ENCODE measurements at regions not wholly inside any gene's neighbourhood (a gene's known extent, or its start where the extent isn't known, plus 50 kb on each side); places are given as distances from the start of the nearest gene placed in this dataset.

DNA sequence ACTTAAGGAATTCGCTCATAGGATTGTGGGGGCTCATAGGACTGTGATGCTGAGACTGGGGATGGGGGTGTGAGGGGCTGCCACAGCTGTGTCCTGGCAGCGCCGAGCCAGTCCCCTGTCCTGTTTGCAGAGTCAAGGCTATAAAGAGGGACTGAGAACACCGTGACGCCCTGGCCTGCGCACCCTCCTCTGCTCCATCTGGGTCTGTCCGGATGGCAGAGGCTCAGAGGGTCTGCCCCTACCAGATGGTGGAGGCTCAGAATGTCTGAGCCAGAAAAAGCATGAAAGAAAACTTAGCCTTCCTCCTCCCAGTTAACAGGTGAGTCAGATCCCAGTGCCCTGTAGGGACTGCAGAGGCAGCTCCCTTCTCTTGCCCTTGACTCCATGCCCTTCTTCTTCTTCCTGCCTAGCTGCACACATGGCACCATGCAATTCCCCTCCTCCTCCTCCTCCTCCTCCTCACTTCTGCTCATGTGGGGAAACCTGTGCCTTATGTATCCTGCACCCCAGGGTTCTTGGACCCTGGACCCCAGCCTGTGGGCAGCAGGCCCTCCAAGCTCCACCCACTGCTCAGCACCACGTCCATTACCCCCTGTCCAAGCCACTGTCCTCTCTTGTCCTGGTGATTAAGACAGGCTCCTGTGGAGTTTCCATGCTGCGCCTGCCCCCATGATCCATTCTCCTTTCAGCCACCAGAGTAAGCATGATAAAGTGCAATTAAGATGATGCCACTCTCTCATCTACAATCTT, 410.0 kb upstream of the SULF2 start:
- no peak for DNase-seq

DNA sequence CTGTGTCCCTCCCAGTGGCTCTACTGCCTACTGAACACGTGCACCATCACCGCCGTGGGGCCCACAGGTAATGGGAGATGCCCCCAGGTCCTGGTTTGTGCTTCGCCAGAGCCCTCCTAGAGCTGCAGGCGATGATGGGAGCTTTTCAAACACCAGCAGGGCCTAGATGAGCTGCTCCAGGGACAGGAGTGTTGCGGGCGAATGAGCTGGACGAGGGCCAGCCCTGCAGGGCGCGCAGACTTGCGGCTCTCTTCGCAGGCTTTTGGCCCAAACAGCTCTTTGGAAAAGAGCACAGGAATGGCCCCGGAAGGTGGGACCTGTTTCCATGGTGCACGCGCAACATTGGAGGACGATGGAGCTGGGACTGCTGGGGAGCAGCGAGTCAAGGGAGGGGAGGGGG, 409.3 kb upstream of the SULF2 start:
- DNase-seq: no peak

DNA sequence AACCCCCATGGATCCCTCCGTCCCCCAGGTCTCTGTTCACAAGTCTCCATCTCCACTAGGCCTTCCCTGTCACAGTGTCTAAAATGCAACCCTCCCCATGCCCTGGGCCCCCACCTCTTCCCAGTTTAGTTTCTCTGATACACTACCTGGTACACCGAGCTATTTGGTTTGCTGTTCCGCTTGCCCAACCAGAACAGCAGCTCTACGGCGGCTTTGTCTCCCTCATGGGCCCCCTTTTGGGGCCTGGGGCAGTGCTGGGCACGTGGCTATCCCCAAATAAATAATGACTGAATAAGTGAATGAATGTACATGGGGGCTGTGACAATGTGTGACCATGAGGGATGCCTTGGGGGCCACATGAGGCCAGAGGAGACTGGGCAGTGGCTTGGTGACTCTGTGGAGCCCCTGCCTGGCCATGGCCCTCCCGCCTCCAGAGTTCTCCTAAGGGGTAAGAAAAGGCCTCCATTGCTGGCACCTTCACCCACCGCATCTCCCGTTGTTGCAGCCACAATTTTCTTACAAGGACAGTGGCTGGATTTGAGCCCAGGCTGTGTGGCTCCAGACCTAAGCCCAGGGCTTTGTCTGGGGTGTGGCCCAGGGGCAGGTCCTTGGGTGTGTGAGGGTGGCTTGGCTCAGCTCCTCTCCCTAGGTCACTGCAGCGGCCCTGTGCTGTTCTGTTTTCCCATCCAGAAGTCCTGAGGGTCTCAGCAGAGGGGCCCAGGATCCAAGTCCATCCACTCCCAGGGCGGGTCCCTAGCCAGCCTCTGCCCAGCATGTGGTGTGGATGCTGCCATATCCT, 408.5 kb upstream of the SULF2 start:
- DNase-seq: no peak

DNA sequence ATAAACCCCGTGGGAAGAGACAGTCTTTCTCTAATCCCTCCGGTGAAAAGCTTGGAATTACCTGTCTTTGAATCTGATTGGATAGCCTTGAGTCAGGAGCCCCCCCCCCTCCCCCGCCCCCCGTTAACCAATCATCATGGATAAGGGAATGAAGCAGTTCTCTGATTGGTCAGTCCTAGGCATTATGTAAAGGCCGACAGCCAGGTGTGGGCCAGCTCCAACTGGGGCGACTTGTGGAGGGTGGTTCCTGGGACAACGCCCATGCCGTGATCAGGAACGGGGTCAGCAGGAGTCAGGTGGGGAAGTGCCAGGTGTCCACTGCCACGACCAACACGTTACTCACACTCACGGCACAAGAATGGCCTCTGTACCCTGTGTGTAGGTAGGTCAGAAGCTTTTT, 406.8 kb upstream of the SULF2 start:
- no peak for DNase-seq

DNA sequence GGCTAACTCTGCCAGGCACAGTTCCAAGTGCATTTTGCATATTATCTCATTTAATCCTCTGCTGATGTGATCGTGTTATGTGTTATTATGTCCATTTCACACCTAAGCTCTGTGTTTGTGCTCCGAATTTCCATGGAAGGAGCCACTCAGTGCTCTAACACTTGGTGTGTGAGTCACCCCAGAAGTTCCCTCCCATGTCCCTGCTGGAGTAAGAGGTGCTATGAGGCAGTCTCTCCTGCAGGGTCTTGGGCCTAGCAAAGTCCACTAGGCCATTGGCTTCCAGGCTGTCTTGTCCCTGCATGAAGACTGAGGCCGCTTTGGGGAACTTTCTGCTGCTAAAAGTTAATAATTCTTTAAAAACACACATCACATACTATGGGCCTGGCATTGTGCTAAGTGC, 405.9 kb upstream of the SULF2 start:
- no peak for DNase-seq

DNA sequence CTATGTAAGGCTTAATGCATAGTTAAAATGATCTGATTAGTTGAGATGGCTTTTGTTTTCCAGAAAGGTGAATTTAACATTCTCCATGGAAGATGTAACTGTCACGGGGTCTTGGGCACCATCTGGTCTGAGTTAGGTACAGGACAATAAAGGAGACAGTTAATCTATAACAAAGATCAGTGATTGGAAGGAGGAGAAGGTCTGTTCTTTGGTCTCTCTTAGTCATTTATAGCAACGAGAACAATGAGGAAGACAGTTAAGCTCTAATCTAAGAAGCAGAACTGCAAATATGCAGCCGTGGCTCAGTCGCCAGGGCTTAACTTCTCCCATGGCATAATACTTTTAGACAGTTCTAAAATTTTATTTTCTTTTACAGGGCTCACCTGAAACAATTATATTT, 405.5 kb upstream of the SULF2 start:
- DNase-seq: no peak

DNA sequence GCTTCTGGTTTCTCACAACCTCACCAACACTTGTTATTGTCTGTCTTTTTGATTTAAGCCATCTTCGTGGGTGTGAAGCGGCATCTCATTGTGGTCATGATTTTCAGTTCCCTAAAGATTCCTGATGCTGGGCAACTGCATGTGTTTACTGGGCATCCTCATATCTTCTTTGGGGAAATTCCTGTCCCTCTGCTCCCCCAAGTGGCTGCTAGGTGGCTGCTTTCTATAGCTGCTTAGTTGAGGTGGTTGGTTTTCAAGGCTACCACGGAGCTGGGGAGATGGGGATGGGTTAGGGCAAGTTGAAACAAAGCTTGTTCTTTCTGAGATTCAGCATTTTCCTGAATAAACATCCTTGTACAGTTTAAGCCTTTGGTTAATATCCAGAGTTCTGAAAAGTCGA, 403.9 kb upstream of the SULF2 start:
- no peak for DNase-seq

DNA sequence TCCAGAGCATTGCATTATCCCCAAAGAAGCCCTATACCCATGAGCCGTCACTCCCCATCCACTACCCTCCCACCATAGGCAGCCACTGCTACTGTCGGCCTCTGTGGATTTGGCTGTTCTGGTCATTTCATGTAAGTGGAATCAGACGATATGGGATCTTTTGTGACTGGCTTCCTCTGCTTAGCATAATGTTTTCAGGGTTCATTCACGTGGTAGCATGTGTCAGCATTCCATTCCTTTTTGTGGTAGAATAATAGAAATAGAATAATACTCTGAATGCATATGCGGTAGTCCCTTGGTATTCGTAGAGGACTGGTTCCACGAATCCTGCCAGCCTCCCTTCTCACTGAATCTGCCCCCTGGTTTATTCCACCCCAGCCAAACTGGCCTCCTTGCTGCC, 402.6 kb upstream of the SULF2 start:
- DNase-seq: no peak

DNA sequence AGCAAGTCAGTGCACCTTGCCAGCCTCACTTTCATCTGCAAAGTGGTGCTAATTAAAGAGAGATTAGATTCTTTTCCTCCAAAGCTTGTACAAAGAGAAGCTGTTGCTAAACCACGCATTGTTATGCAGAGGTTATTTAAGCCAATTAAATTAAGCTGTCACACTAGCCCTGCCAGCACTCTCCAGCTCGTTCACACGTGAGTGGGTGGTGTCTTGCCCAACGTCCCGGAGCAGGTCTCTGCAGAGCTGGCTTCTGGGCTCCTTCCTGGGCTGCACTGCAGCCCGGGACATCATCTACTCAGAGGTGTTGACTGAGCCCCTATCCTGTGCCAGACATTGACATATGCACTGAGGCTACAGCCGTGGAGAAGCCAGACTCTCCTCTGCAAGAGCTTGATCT, 401.6 kb upstream of the SULF2 start:
- no peak for DNase-seq

DNA sequence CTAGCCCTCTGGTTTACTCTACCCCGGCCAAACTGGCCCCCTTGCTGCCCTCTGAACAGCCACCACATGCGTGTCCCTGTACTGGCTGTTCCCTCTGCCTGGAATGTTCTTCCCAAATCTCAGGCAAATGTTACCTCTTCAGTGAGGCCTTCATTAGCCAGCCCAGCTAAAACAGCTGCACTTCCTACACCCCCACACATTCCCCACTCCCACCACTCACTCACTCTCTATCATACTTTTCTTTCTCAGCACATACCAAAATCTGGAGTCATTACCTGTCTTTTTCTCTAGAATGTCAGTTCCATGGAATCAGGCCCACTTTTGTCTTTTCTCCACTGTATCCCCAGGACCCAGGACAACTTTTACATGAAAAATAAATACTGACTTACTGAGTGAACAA, 401.2 kb upstream of the SULF2 start:
- no peak for DNase-seq

DNA sequence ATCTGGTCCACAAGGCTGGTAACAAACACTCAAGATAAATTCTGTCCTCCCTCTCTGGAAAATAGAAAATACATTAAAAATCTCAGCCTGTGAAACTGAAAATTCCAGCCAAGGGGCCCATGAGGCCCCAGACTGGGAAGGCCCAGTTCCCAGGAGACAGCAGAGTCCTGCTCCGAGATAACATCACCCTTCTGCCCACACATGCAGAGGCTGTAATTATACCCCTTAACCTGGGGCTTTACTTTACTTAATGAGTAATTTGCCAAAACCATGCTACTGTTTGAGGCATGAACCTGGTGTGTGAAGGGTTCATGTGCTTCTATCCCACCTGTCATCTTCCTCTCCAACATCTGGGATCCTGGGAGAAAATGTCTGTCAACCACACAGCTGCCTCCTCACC, 398.9 kb upstream of the SULF2 start:
- DNase-seq: no peak

DNA sequence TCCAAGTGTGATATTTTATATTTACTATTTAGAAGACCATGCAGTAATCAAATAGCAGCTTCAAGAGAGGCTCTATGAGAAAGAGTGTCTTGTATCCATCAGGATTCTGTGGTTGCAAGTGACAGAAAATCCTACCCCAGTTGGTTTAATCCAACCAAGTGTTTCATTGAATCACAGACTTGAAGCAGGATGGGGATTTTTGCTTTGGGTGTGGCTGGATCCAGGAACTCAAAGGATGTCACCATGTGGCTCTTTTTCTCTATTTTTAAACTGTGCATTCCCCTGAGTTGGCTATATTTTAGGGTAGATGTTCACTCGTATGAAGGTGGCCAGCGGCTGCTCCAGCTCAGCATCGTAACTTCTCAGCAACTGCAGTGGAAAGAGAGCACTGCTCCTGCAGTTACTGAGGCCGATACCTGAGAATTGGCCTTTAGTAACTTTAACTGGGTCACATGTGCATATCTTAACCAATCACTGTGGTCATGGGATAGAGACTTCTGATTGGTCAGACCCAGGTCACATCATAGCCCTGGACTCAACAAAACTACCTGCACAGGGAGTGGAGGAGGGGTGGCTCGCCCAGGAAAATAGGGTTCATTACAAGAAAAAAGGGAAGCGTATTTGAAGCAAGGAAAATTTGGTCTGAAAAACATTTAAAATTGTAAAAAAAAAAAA, 396.1 kb upstream of the SULF2 start:
- DNase-seq: no peak

DNA sequence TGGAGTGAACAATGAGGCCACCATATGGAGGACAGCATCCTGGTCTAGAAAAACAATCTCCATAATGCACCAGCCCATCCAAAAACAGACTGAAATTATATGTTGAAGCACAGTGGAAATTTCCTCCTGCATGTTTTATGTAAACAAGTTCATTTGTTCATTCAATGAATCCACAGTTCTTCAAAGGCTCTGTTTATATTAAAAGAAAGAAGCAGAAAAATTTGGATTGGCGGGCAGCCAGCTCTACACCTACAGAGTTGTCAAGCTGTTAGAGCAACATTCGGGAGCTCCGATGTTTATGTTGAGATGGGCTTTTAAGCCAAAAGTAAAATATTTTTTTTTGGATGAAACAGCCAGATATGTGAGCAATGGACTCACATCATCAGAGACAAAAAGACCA, 395.3 kb upstream of the SULF2 start:
- DNase-seq: no peak

DNA sequence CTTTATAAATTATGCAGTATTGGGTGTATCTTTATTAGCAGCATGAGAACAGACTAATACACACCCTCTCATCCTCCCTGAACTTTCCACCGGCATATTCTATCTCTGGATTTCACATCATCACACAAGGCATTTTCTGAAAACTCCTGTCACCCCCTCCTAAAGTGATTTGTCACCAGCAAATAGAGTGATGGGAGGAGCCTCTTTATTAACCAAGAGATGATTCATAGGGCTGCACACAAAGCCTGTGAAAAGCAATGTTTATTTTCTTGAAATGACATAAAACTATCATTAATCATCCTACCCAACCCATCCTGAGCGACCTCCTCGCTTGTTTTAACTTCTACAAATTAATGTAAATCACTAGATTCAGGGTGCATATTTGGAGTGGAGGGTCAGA, 394.7 kb upstream of the SULF2 start:
- no peak for DNase-seq

DNA sequence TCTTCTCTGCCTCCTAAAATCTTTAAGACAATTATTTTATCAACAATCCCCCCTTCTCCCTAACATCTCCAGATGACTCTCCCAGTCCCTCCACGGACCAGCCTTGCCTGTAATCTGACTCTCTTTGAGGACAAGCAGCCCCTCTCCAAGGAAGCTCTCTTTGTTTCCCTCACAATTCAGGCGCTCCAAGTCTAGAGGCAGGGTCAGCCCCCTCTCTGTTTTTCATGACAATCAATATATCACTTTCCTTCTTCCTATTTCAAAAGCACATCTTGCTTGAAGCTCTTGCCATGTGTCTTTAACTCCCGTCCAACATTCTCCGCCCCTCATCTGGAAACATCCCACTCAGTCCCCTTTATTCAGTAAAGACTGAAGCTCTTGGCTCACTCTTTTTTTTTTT, 393.4 kb upstream of the SULF2 start:
- DNase-seq: no peak

DNA sequence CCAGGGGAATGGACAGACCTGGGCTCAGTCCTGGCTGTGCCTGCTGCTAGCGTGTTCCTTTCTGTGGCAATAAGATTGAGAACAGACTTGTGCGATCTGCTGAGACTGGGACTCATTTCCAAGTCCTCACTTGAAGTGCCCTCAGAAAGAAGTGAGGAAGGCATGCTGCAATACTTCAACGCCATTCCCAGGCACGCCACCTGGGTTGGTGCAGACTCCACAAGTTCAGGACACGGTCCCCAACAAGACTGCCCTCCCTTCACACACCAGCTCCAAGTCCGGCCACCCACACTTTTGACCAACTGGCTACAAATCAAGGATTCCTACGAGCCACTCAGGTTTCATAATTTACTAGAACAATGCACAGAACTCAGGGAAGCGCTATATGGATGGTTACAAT, 391.8 kb upstream of the SULF2 start:
- no peak for DNase-seq

DNA sequence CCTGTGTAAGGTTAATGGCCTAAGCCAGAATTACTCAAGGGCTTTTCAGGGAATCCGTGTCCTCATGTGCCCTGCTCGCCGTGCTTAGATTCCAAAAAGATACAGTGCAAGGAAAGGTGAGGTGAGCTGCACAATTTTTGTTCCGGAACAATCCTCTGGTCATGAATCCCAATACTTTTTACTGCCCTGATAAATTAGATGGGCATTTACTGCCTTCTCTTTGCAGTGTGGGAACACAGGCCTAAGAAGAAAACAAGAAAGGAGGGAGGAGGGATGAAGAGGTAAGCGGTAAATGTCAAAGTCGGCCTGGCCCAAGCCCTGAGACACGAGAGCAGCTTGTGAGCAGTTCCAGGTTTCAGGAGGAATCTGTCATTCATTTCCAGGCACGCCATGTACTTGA, 390.9 kb upstream of the SULF2 start:
- DNase-seq: no peak

DNA sequence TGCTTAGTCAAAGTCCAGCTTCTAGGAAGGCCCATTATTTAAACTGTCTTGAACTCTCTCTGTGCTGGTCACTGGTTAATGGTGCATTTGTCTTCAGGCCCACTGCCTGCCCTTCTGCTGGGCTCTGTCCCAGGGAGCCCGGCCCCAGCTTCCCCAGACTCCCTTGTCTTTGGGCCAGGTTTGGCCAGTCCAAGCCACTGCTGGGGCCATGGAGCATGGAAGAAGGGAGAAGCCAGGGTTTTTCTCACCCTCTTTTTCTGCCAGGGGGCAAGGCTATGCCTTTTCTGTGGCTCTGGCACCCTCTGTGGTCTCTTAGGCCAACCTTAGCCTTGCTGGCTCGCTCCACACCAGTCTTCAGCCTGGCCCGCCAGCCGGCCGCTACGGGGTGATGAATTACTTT, 390.0 kb upstream of the SULF2 start:
- no peak for DNase-seq

DNA sequence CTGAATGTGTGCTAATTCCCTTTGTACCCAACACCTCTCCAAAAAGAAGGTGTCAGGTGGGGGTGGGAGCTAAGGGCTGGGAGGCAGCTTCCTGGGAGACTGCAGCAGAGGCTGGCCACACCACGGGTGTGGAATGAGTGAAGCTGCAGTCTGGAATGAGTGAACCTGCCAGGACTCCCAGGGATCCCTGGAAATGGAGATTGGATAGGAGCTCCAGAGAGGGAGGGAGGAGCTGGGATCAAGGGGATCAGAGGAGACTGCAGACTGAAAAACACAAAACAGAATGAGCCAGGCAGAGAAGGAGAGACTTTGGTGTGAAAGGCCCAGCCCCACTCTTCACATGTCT, 387.0 kb upstream of the SULF2 start:
- DNase-seq: no peak

DNA sequence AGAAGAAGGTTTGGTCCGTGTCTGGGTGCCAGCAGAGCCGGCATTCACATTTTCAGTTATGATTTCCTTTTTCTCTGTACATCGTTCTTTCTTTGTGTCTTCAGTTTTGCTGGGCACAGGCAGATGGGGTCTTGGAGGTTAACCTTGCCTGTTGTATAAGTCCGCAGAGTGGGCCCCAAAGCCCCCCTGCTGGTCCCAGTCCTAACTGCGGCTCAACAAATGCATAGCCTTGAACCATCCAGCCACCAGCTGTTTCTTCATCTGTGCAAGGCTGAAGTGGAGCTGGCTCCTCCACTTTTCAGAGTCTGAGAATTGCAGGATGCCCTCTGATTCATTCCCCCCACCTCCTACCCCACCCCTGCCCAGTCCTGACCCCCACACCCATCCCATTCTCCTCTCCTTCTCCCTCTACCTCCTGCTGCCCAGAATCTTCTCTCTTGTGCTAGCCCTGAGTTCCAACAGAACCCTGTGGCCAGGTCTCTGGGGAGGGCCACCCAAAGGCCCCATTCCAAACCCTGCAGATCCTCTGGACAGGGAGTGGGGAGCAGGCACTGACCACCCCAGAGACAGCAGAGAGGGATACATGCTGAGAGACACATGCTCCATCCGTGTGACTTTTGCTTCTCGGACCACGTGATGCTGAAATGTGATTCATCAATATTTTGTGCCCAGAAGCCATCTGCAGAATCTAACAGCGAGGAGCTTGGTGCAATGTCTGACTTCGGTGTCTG, 386.5 kb upstream of the SULF2 start:
- no peak for DNase-seq

DNA sequence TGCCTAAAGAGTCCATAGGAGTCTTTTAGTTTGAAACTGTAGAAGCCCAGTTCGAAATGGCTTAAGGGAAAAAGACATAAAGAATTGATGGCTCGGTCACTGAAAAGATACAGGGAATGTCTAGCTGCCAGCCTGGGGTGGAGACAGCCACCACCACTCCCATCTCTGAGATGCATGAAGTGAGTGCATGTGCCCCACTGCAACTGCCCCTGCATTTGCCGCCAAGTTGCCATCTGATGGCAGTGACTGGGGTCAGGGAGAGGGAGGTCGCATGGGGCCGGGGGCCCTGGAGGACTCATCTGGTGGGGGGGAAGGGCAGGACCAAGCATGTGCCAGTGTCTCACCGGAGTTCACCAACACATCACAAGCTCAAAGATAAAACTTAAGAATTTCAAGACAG, 385.8 kb upstream of the SULF2 start:
- DNase-seq: no peak

DNA sequence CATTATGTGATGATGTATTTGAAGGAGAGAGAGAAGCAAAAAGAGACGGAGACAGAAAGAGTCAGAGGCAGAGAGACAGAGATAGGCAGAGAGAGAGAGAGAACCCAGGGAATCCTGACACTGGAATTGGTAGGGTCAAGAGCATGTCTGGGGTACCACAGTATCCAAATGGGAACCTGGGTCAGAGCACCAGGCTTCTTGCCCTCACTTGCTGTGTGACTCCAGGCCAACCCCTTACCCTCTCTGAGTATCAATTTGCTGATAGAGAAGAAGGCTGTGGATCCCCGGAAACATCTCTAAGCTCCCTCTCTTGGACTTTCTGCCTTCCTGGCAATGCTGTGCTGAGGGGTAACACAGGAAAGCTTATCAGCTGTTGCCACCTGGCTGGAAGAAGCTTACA, 385.3 kb upstream of the SULF2 start:
- no peak for DNase-seq

DNA sequence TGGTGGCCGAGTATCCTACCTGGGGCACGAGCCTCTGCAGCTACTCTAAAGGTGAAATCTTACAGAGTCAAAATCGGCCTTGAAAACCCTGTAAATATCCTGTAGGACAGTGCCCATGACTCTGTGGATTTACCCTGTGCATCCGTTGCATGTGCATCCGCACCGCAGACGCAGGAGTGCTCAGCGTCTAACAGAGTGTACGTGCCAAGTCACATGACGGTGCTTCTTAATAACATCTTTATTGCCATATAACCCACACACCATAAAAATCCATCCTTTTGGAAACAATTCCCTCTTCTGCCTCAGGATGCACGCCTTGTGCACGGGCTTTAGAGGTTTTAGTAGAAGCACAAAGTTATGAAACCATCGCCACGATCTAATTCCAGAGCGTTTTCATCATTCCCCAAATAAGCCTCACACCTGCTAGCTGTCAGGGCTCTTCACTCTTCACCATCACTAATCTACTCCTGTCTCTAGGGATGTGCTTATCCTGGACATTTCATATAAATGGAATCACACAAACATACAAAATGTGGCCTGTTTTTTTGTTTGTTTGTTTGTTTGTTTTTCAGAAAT, 384.5 kb upstream of the SULF2 start:
- DNase-seq: no peak
